Kidney epithelial cell (primary cell): ENCODE measurements at regions not wholly inside any gene's neighbourhood (a gene's known extent, or its start where the extent isn't known, plus 50 kb on each side); places are given as distances from the start of the nearest gene placed in this dataset.
A peak's percentile ranks its signal among the peaks of the same experiment; 100 is the strongest.
"Not testable (repeated sequence)": the region's sequence is repeated elsewhere in the genome, so short reads cannot be mapped to it uniquely, and the experiment has no call there.

ENCODE experiments used
- DNase-seq: peaks from one replicate; pipeline ENCODE4 v3.0.0-alpha.2; 2010; ENCODE audit warnings: low read depth
- H3K27me3 ChIP-seq: 2 replicates; pipeline ENCODE4 v1.6.0; 2011; ENCODE audit warnings: low read length; ENCODE audit not compliant: control insufficient read depth, insufficient read depth
- H3K36me3 ChIP-seq: 2 replicates; pipeline ENCODE4 v1.5.1; 2011; ENCODE audit warnings: low read length; ENCODE audit not compliant: control insufficient read depth, insufficient read depth
- H3K4me3 ChIP-seq: 2 replicates; pipeline ENCODE4 v1.5.1; 2011; ENCODE audit warnings: low read depth, mild to moderate bottlenecking, control low read depth, low read length
- CTCF ChIP-seq: IDR thresholded peaks from 2 replicates; pipeline ENCODE4 v1.5.1; 2011; ENCODE audit warnings: mild to moderate bottlenecking, moderate library complexity, low read length, control low read depth, inconsistent platforms; ENCODE audit not compliant: insufficient read depth, poor library complexity, severe bottlenecking

- Histone ChIP-seq H3K36me3 (no peaks in the 10 kb centered on the region), H3K27me3 (no peaks in the 10 kb centered on the region), H3K4me3 (no peak overlapping the region)
- no peak for TF ChIP-seq CTCF
- DNase-seq, result no peak
These were observed 104.5 kb upstream of the UGP2 start for GRCh38 chr2:63737081-63737751.

- Histone ChIP-seq H3K36me3 (no peaks in the 10 kb centered on the region), H3K4me3 (no peak overlapping the region), H3K27me3 (no peaks in the 10 kb centered on the region)
- DNase-seq, result no peak
- no peak for TF ChIP-seq CTCF
These were observed 103.7 kb upstream of the UGP2 start for GRCh38 chr2:63738019-63738418.

- H3K27me3 ChIP-seq, H3K4me3 ChIP-seq, H3K36me3 ChIP-seq, DNase-seq: not testable (repeated sequence)
These were observed 102.5 kb upstream of the UGP2 start for GRCh38 chr2:63739180-63739579.

GRCh38 chr2:63740020-63740419, 101.7 kb upstream of the UGP2 start:
- no peaks in the 10 kb centered on the region for H3K36me3 ChIP-seq
- no peak for DNase-seq
- no peak overlapping the region for H3K4me3 ChIP-seq
- TF ChIP-seq CTCF, result no peak
- H3K27me3 ChIP-seq, result no peaks in the 10 kb centered on the region

- peak; percentile 34 for DNase-seq
- no peak for TF ChIP-seq CTCF
- no peaks in the 10 kb centered on the region for H3K36me3 ChIP-seq
- no peak overlapping the region for H3K4me3 ChIP-seq
- no peaks in the 10 kb centered on the region for H3K27me3 ChIP-seq
These were observed 100.8 kb upstream of the UGP2 start for GRCh38 chr2:63740943-63741342.

- Histone ChIP-seq H3K27me3 (no peaks in the 10 kb centered on the region), H3K36me3 (no peaks in the 10 kb centered on the region), H3K4me3 (no peak overlapping the region)
- no peak for TF ChIP-seq CTCF
- DNase-seq, result no peak
These were observed 99.7 kb upstream of the UGP2 start for GRCh38 chr2:63741884-63742579.
